K562 (cell line): ENCODE measurements at regions not wholly inside any gene's neighbourhood (a gene's known extent, or its start where the extent isn't known, plus 50 kb on each side); places are given as distances from the start of the nearest gene placed in this dataset.

Experiments
- ATAC-seq: fragments of 200-7000 bp; cut with Tn5 transposase; 3 replicates; pipeline ENCODE4 v1.9.1; 2020; ENCODE audit warnings: moderate library complexity
- BruUV-seq: library from RNA; stranded (reverse); fragments of 400-500 nt; replicated peaks from 2 replicates; lab custom pipeline; 2021; lab: Mats Ljungman, UMichigan
- CTCF ChIA-PET: fragments of 300-600 bp; formaldehyde crosslinking; extraction: SDS; loops from one replicate; lab custom pipeline; 2021; ENCODE audit warnings: low intra/inter-chr PET ratio; lab: Yijun Ruan, JAX
- POLR2A ChIA-PET: fragments of 300-600, 350-650 bp; sonication (Branson Sonifier 250); formaldehyde crosslinking; extraction: SDS; loops from one replicate; lab custom pipeline; 2021; ENCODE audit warnings: antibody characterized with exemption, inconsistent platforms; lab: Yijun Ruan, JAX
- DNase-seq, 4 experiments: peaks; one replicate each; pipeline versions ENCODE4 v3.0.0 to v3.0.0-alpha.2; 2011 to 2018; ENCODE audit warnings: low spot score in 3 of 4, mixed read lengths in 3 of 4; ENCODE audit errors: extremely low read depth in 1 of 4
- FAIRE-seq: peaks from 2 replicates; lab custom pipeline; 2011; peaks lifted over from hg19 to GRCh38; lab: Jason Lieb, UNC
- H2AFZ ChIP-seq: 2 replicates; pipeline ENCODE4 v1.6.0; 2011; ENCODE audit warnings: low read depth, low read length, control low read depth, inconsistent platforms
- H3K27ac ChIP-seq: fragments of 200-600 bp; 3 replicates; pipeline ENCODE4 v1.8.0; 2011; ENCODE audit warnings: low read depth, mild to moderate bottlenecking, control low read depth, inconsistent platforms, low read length, moderate library complexity, mixed read lengths; ENCODE audit errors: extremely low read depth
- H3K27me3 ChIP-seq, 2 experiments: fragments of 300-600 bp in 1 of 2; 2 replicates in 1 of 2; 3 replicates in 1 of 2; pipeline versions ENCODE4 v1.6.0 to v1.8.0; 2011; ENCODE audit warnings: inconsistent platforms in 2 of 2, low read length in 2 of 2, mild to moderate bottlenecking in 1 of 2, mixed read lengths in 1 of 2, moderate library complexity in 1 of 2; ENCODE audit not compliant: control insufficient read depth in 2 of 2, insufficient read depth in 2 of 2
- H3K36me3 ChIP-seq: fragments of 300-600 bp; 3 replicates; pipeline ENCODE4 v1.8.0; 2011; ENCODE audit warnings: mild to moderate bottlenecking, low read length, inconsistent platforms; ENCODE audit not compliant: control insufficient read depth, insufficient read depth
- H3K4me1 ChIP-seq, 2 experiments: fragments of 200-600 bp in 1 of 2; replicated peaks in 1 of 2; 2 replicates in 1 of 2; 3 replicates in 1 of 2; pipeline versions ENCODE4 v1.5.1 to v1.8.0; 2011; ENCODE audit warnings: inconsistent platforms in 2 of 2, low read length in 2 of 2, mild to moderate bottlenecking in 1 of 2, mixed read lengths in 1 of 2, moderate library complexity in 1 of 2; ENCODE audit not compliant: control insufficient read depth in 2 of 2, insufficient read depth in 2 of 2
- H3K4me2 ChIP-seq: 2 replicates; pipeline ENCODE4 v1.6.1; 2011; ENCODE audit warnings: low read length, control low read depth, inconsistent platforms, mixed read lengths; ENCODE audit not compliant: insufficient read depth
- H3K4me3 ChIP-seq: fragments of 200-600 bp; sonication (generic), shearing (Covaris generic); 2 replicates; pipeline ENCODE4 v1.5.1; 2016; ENCODE audit warnings: control low read depth, inconsistent platforms
- H3K79me2 ChIP-seq: fragments of 200-600 bp; 3 replicates; pipeline ENCODE4 v1.8.0; 2011; ENCODE audit warnings: low read length, inconsistent platforms; ENCODE audit not compliant: control insufficient read depth, insufficient read depth
- H3K9ac ChIP-seq, 2 experiments: 2 replicates each; pipeline versions ENCODE4 v1.6.0 to v1.6.1; 2011; ENCODE audit warnings: low read depth in 2 of 2, low read length in 2 of 2, control low read depth in 1 of 2, inconsistent platforms in 1 of 2, mild to moderate bottlenecking in 1 of 2, mixed read lengths in 1 of 2; ENCODE audit not compliant: insufficient read depth in 1 of 2
- H3K9me1 ChIP-seq: one replicate; pipeline ENCODE4 v1.6.0; 2011; ENCODE audit warnings: inconsistent platforms, mild to moderate bottlenecking, low read length, moderate library complexity; ENCODE audit not compliant: control insufficient read depth, insufficient read depth
- H3K9me3 ChIP-seq: replicated peaks from 2 replicates; pipeline ENCODE4 v1.5.1; 2011; ENCODE audit warnings: low read depth, low read length, inconsistent platforms; ENCODE audit not compliant: control insufficient read depth, insufficient read depth
- H4K20me1 ChIP-seq: replicated peaks from 2 replicates; pipeline ENCODE4 v1.6.1; 2011; ENCODE audit warnings: low read length, inconsistent platforms, mixed read lengths; ENCODE audit not compliant: control insufficient read depth, insufficient read depth
- ATF1 ChIP-seq, 2 experiments: fragments of 450-650 bp in 1 of 2; IDR thresholded peaks; 2 replicates each; pipeline ENCODE4 v1.6.1; 2016; ENCODE audit warnings: missing compliant biosample characterization in 1 of 2, missing genetic modification characterization in 1 of 2
- CEBPG ChIP-seq, 3 experiments: fragments of 200-800 bp in 1 of 3; sonication (Bioruptor generic) in 1 of 3; sonication (generic) in 1 of 3; formaldehyde crosslinking in 1 of 3; IDR thresholded peaks in 2 of 3; conservative IDR thresholded peaks in 1 of 3; 2 replicates each; pipeline versions ENCODE4 v1.6.1 to v1.8.0; 2016 to 2022; ENCODE audit warnings: missing compliant biosample characterization in 2 of 3, missing genetic modification characterization in 2 of 3, mild to moderate bottlenecking in 1 of 3, missing genetic modification reagents in 1 of 3
- DNMT1 ChIP-seq: fragments of 450-650 bp; IDR thresholded peaks from 2 replicates; pipeline ENCODE4 v1.6.1; 2016; ENCODE audit warnings: antibody characterized with exemption, mild to moderate bottlenecking
- ELF2 ChIP-seq: fragments of 250-450 bp; sonication (Bioruptor Pico); IDR thresholded peaks from 2 replicates; pipeline ENCODE4 v1.5.0; 2021; ENCODE audit warnings: mild to moderate bottlenecking
- GATA2 ChIP-seq: sonication (generic); formaldehyde crosslinking; IDR thresholded peaks from 2 replicates; pipeline ENCODE4 v1.4.0; 2020; ENCODE audit warnings: mild to moderate bottlenecking, missing genetic modification reagents
- KLF13 ChIP-seq: fragments of 450-650 bp; IDR thresholded peaks from 2 replicates; pipeline ENCODE4 v1.6.1; 2016; ENCODE audit warnings: missing genetic modification characterization, low read depth, mild to moderate bottlenecking, missing compliant biosample characterization, moderate library complexity, borderline replicate concordance
- WGBS: fragments of 100-300 bp; shearing (Covaris generic); methylation state at CpG from one replicate; pipeline ENCODE4 v1.1.6; 2016; ENCODE audit warnings: low coverage, mixed read lengths; ENCODE audit not compliant: insufficient coverage; ENCODE audit errors: missing lambda C conversion rate; 5-methylcytosine and 5-hydroxymethylcytosine counted together
- in situ Hi-C: fragments of 300-500 bp; cut with MboI; formaldehyde crosslinking; loops from 4 replicates; pipeline ENCODE4 v1.15.0; 2018; ENCODE audit warnings: inconsistent platforms, mixed read lengths
- intact Hi-C: fragments of 100-400 bp; cut with micrococcal nuclease; formaldehyde crosslinking; loops from 2 replicates; pipeline ENCODE4 v1.14.2; 2022
- TF ChIP-seq, protein P1 (sequence below), 2 experiments: fragments of 450-650 bp in 1 of 2; sonication (generic) in 1 of 2; formaldehyde crosslinking in 1 of 2; IDR thresholded peaks in 1 of 2; conservative IDR thresholded peaks in 1 of 2; 2 replicates each; pipeline versions ENCODE4 v1.6.1 to v1.8.1; 2016 to 2023; ENCODE audit warnings: mild to moderate bottlenecking in 2 of 2, moderate library complexity in 2 of 2, inconsistent platforms in 1 of 2, missing genetic modification reagents in 1 of 2
- TF ChIP-seq, protein P2 (sequence below): fragments of 450-650 bp; IDR thresholded peaks from 2 replicates; pipeline ENCODE4 v1.6.1; 2016

DNA sequence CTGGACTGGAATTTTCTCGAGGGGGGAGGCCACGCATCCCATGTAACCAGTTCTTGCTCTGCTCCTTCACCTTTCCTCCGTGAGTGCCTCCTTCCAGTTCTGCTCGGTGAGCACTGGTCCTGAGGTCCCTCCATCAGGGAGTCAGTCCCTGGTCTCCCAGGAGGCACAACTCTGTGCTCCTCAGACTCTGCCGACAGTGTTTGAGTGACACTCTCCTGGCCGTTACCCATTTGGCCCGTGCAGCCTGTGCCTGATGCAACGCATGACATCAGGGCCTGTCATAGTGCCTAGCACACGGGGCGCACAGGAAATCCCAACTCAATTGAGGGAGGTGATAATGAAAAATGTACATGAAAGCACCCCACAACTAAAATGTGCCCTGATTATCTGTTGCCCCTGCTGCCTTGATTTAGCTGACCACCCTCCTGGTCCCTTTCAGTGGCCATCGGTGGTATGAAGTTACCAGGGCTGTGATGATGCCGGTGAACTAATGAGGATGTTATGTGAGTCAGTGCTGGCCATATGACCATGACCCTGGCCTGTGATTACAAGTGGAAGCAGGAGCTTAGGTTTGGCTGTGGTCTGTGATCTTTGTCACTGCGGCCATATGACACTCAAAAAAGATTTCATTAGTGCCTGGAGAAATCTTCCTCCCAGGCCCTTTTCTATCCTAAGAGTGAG, 144.6 kb downstream of the TDRD15 start:
- intact Hi-C loops, result no loop called here
- Histone ChIP-seq H4K20me1 (no peaks in the 10 kb centered on the region), H3K27ac (no peak overlapping the region), H3K27me3 (peaks cover 0 to under 1% of the 10 kb centered on the region in 2 experiments; a peak in 2 of 5 replicates), H3K4me3 (no peak overlapping the region), H3K9me1 (no peaks in the 10 kb centered on the region), H3K9me3 (no peaks in the 10 kb centered on the region), H3K4me2 (no peak overlapping the region), H3K79me2 (no peaks in the 10 kb centered on the region), H3K4me1 (no peaks in the 10 kb centered on the region; a peak in 1 of 5 replicates), H3K36me3 (no peaks in the 10 kb centered on the region; the same call in 2 of the 3 replicates), H2AFZ (no peak overlapping the region), H3K9ac (no peak overlapping the region)
- no TSS peak for BruUV-seq
- no peak for DNase-seq
- in situ Hi-C loops, result loop anchor here (25.0 kb wide), 1 partner anchor 606 kb away; the partner anchor contains the start of genes GDF7 and HS1BP3
- no peak for FAIRE-seq
- ChIA-PET POLR2A (interaction anchor here (0.7 kb wide), 1 partner anchor 369 kb away, joined by 3 read pairs; no protein-coding TSS in a partner anchor), CTCF (no interaction called here)
- TF ChIP-seq ATF1 (CRISPR knock-in tag; IDR thresholded peaks at IDR 0.05) (no peak), ATF1 (tag; IDR thresholded peaks at IDR 0.05) (0 out of 2 replicates have a peak, but pooled peaks have one; percentile 16), ELF2 (CRISPR knock-in tag) (no peak), DNMT1 (no peak), KLF13 (tag) (no peak), CEBPG (CRISPR knock-in tag; IDR thresholded peaks at IDR 0.05) (no peak), CEBPG (tag; conservative IDR thresholded peaks at IDR 0.05 in 1 of 2, IDR thresholded peaks at IDR 0.05 in 1 of 2) (0 out of 4 replicates have a peak, but pooled peaks of 1 of the 2 experiments have one; percentile 10), GATA2 (CRISPR knock-in tag) (no peak)
- TF ChIP-seq, protein P1, sequence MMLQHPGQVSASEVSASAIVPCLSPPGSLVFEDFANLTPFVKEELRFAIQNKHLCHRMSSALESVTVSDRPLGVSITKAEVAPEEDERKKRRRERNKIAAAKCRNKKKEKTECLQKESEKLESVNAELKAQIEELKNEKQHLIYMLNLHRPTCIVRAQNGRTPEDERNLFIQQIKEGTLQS (IDR thresholded peaks at IDR 0.05), result peak; percentile 45; the same call in 1 of the 2 replicates
- TF ChIP-seq, protein P1 (CRISPR knock-in tag; conservative IDR thresholded peaks at IDR 0.05), result no peak
- TF ChIP-seq, protein P2, sequence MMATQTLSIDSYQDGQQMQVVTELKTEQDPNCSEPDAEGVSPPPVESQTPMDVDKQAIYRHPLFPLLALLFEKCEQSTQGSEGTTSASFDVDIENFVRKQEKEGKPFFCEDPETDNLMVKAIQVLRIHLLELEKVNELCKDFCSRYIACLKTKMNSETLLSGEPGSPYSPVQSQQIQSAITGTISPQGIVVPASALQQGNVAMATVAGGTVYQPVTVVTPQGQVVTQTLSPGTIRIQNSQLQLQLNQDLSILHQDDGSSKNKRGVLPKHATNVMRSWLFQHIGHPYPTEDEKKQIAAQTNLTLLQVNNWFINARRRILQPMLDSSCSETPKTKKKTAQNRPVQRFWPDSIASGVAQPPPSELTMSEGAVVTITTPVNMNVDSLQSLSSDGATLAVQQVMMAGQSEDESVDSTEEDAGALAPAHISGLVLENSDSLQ, result 0 out of 2 replicates have a peak, but pooled peaks have one; percentile 43
- ATAC-seq, result peak; percentile 28
- WGBS, result 32% methylated on average over 13 of the region's 13 CpGs
